ENCODE measurements at regions not wholly inside any gene's neighbourhood (a gene's known extent, or its start where the extent isn't known, plus 50 kb on each side); places are given as distances from the start of the nearest gene placed in this dataset.
"Not testable (repeated sequence)": the region's sequence is repeated elsewhere in the genome, so short reads cannot be mapped to it uniquely, and the experiment has no call there.

DNA sequence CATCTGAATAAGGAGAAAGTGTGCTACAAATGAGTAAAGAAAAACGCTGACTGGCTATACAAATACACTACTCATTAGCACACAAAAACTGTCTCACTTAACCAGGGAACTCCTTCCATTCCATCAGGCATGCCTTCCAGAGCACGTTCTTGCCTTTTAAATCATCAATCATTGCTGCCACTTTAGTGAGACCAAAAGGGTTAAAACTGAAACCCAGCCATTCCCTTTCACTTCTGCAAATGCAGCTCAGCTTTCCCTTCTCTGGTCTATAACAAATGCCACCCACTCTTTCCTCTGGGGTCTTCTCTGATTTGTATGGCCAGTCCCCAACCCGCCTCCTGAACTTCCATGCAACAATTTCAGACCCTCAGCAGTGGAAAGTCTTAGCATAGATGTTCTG lies 231.5 kb downstream of the TRIML1 start:
- no peak for DNase-seq
- H3K27me3 Mint-ChIP-seq, result no peaks in the 10 kb centered on the region
- H3K36me3 ChIP-seq (ENCODE audit: insufficient read depth, low read length), result no peaks in the 10 kb centered on the region
- H3K27me3 ChIP-seq (ENCODE audit: insufficient read depth, low read length, poor library complexity, severe bottlenecking), result no peaks in the 10 kb centered on the region
- no peak overlapping the region for H3K27ac Mint-ChIP-seq
- H3K36me3 Mint-ChIP-seq, result no peaks in the 10 kb centered on the region
- CTCF ChIA-PET, result no interaction called here
- no peaks in the 10 kb centered on the region for H3K4me1 Mint-ChIP-seq
- peaks cover 3 to 25% (median 18%) of the 10 kb centered on the region in 5 donors for H3K9me3 Mint-ChIP-seq
- POLR2A ChIA-PET, result no interaction called here
- no peaks in the 10 kb centered on the region for H3K9me3 ChIP-seq (ENCODE audit: low read length)
- no peak overlapping the region for H3K4me3 Mint-ChIP-seq
- no peak overlapping the region for H3K4me3 ChIP-seq (ENCODE audit: low read length)
- no peak overlapping the region for H3K27ac ChIP-seq (ENCODE audit: low read depth, low read length)
- no peaks in the 10 kb centered on the region for H3K4me1 ChIP-seq (ENCODE audit: insufficient read depth, low read length)

DNA sequence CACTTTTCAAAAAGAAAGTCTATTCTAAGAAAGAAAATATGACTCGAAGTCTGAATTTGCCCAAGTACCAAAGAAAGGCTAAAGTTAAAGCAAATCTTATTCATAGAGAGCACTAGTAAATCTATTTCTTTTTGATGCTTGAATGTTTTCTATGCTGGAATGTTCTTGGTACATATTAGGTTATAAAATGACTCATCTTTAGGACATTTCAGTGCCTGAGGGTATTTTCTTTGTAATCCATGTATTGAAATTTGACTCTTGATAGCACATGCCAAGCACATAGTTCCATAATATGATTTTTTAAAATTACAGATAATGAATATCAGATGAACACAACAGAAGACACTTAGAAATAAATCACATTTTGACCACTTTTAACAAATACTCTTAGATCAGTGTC lies 232.8 kb downstream of the TRIML1 start:
- Histone ChIP-seq H3K4me3 (ENCODE audit: low read length) (no peak overlapping the region), H3K27me3 (ENCODE audit: insufficient read depth, low read length, poor library complexity, severe bottlenecking) (no peaks in the 10 kb centered on the region), H3K9me3 (ENCODE audit: low read length) (no peaks in the 10 kb centered on the region), H3K4me1 (ENCODE audit: insufficient read depth, low read length) (no peaks in the 10 kb centered on the region), H3K36me3 (ENCODE audit: insufficient read depth, low read length) (no peaks in the 10 kb centered on the region), H3K27ac (ENCODE audit: low read depth, low read length) (no peak overlapping the region)
- H3K27me3 Mint-ChIP-seq, result no peaks in the 10 kb centered on the region
- peaks cover 5 to 26% (median 16%) of the 10 kb centered on the region in 5 donors for H3K9me3 Mint-ChIP-seq
- H3K36me3 Mint-ChIP-seq, result no peaks in the 10 kb centered on the region
- H3K4me3 Mint-ChIP-seq, result no peak overlapping the region
- no peak for DNase-seq
- ChIA-PET POLR2A (no interaction called here), CTCF (no interaction called here)
- no peaks in the 10 kb centered on the region for H3K4me1 Mint-ChIP-seq
- no peak overlapping the region for H3K27ac Mint-ChIP-seq

DNA sequence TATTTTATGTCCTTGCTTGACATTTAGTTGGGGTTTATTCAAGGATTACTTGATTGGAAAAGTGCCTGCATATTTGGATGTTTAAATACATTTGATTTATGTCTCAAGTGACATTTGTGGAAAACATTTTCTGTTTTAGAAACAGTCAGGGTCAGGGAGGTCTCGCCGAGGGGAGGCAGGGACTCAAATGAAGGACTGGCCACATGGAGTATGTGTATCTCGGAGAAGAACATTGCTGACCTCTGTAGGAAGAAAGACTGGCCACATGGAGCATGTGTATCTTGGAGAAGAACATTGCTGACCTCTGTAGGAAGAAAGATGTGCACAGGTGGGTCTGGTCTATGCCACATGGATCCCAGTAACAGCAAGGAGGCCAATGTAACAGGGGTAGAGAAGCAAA lies 233.6 kb downstream of the TRIML1 start:
- H3K4me1 Mint-ChIP-seq, result no peaks in the 10 kb centered on the region
- CTCF ChIA-PET, result no interaction called here
- H3K9me3 Mint-ChIP-seq, result peaks cover 5 to 26% (median 16%) of the 10 kb centered on the region in 5 donors

DNA sequence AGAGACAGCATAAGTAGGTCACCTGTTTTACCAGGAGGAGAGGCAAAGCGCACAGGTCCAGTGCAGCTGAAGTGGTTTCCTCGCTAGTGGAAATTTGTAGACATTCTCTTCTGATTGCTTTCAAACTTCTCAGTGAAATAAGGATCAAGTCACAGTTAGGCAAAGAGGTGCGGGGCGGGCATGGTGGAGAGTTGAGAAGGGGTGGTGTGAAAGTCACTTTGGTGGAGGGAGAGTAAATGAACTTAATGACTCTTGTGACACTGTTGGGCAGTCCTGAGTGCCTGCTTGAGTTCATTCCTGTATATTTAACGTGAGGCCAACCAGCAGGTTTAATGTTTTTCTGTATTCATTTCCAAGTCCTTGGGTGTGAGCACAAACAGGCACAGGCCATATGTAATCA lies 235.6 kb downstream of the TRIML1 start:
- Mint-ChIP-seq H3K27me3 (no peaks in the 10 kb centered on the region), H3K36me3 (no peaks in the 10 kb centered on the region), H3K4me3 (no peak overlapping the region), H3K27ac (no peak overlapping the region), H3K9me3 (peaks cover 7 to 32% (median 18%) of the 10 kb centered on the region in 5 donors), H3K4me1 (no peaks in the 10 kb centered on the region)
- POLR2A ChIA-PET, result no interaction called here
- Histone ChIP-seq H3K27me3 (ENCODE audit: insufficient read depth, low read length, poor library complexity, severe bottlenecking) (no peaks in the 10 kb centered on the region), H3K27ac (ENCODE audit: low read depth, low read length) (no peak overlapping the region), H3K36me3 (ENCODE audit: insufficient read depth, low read length) (no peaks in the 10 kb centered on the region), H3K9me3 (ENCODE audit: low read length) (no peaks in the 10 kb centered on the region), H3K4me1 (ENCODE audit: insufficient read depth, low read length) (no peaks in the 10 kb centered on the region), H3K4me3 (ENCODE audit: low read length) (no peak overlapping the region)
- no peak for DNase-seq
- CTCF ChIA-PET, result no interaction called here

More for the DNA sequence above, 233.6 kb downstream of the TRIML1 start:
- no peaks in the 10 kb centered on the region for H3K36me3 ChIP-seq (ENCODE audit: insufficient read depth, low read length)
- no peak overlapping the region for H3K4me3 ChIP-seq (ENCODE audit: low read length)
- no peaks in the 10 kb centered on the region for H3K9me3 ChIP-seq (ENCODE audit: low read length)
- Mint-ChIP-seq H3K4me3 (no peak overlapping the region), H3K36me3 (no peaks in the 10 kb centered on the region), H3K27ac (no peak overlapping the region), H3K27me3 (no peaks in the 10 kb centered on the region)
- H3K27me3 ChIP-seq (ENCODE audit: insufficient read depth, low read length, poor library complexity, severe bottlenecking), result no peaks in the 10 kb centered on the region
- POLR2A ChIA-PET, result no interaction called here
- H3K27ac ChIP-seq (ENCODE audit: low read depth, low read length), result no peak overlapping the region
- H3K4me1 ChIP-seq (ENCODE audit: insufficient read depth, low read length), result no peaks in the 10 kb centered on the region
- DNase-seq, result no peak

DNA sequence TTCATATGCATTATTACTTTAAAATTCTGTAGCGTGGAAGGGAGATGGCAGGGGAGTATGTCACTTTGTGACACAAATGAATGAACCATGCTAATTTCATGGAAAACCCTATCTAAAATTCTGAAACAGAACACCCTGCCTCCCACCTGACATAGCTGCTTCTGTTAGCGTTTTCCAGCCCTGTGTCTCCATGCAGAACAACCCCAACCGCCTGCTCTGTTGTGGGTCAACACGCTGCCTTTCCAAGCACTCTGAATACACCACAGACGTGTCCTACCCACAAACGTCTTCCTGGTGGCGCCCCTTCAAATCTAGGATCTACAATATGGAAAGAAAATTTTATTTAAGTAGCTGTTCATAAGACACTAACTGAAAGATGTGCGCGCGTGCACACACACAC lies 238.6 kb downstream of the TRIML1 start:
- no peaks in the 10 kb centered on the region for H3K27me3 Mint-ChIP-seq
- H3K36me3 Mint-ChIP-seq, result no peaks in the 10 kb centered on the region
- no peak overlapping the region for H3K4me3 ChIP-seq (ENCODE audit: low read length)
- no peaks in the 10 kb centered on the region for H3K27me3 ChIP-seq (ENCODE audit: insufficient read depth, low read length, poor library complexity, severe bottlenecking)
- peaks cover 9 to 31% (median 21%) of the 10 kb centered on the region in 5 donors for H3K9me3 Mint-ChIP-seq
- ChIA-PET CTCF (no interaction called here), POLR2A (no interaction called here)
- H3K27ac ChIP-seq (ENCODE audit: low read depth, low read length), result no peak overlapping the region
- no peaks in the 10 kb centered on the region for H3K4me1 ChIP-seq (ENCODE audit: insufficient read depth, low read length)
- H3K36me3 ChIP-seq (ENCODE audit: insufficient read depth, low read length), result no peaks in the 10 kb centered on the region
- H3K4me1 Mint-ChIP-seq, result no peaks in the 10 kb centered on the region
- no peaks in the 10 kb centered on the region for H3K9me3 ChIP-seq (ENCODE audit: low read length)
- no peak for DNase-seq
- no peak overlapping the region for H3K27ac Mint-ChIP-seq
- H3K4me3 Mint-ChIP-seq, result no peak overlapping the region

DNA sequence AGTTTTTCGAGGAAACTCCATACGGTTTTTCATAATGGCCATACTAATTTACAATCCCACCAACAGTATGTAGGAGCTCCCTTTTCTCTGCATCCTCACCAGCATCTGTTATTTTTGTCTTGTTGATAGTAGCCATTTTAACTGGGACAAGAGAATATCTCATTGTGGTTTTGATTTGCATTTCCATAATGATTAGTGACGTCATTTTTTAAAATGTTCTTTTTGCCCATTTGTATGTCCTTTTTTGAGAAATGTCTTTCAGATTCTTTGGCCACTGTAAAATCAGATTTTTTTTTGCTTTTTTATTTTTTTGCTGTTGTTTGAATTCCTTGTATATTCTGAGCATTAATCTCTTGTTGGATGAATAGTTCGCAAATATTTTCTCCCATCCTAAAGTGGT lies 243.9 kb downstream of the TRIML1 start:
- H3K27me3 Mint-ChIP-seq, result no peaks in the 10 kb centered on the region
- CTCF ChIA-PET, result no interaction called here
- POLR2A ChIA-PET, result no interaction called here
- no peaks in the 10 kb centered on the region for H3K9me3 ChIP-seq (ENCODE audit: low read length)
- no peak overlapping the region for H3K4me3 ChIP-seq (ENCODE audit: low read length)
- DNase-seq, result no peak
- no peaks in the 10 kb centered on the region for H3K4me1 ChIP-seq (ENCODE audit: insufficient read depth, low read length)
- no peaks in the 10 kb centered on the region for H3K36me3 ChIP-seq (ENCODE audit: insufficient read depth, low read length)
- H3K27me3 ChIP-seq (ENCODE audit: insufficient read depth, low read length, poor library complexity, severe bottlenecking), result no peaks in the 10 kb centered on the region
- H3K27ac ChIP-seq (ENCODE audit: low read depth, low read length), result no peak overlapping the region
- H3K9me3 Mint-ChIP-seq, result peaks cover 8 to 32% (median 19%) of the 10 kb centered on the region in 5 donors
- no peaks in the 10 kb centered on the region for H3K4me1 Mint-ChIP-seq
- no peak overlapping the region for H3K4me3 Mint-ChIP-seq
- H3K27ac Mint-ChIP-seq, result no peak overlapping the region
- H3K36me3 Mint-ChIP-seq, result no peaks in the 10 kb centered on the region

DNA sequence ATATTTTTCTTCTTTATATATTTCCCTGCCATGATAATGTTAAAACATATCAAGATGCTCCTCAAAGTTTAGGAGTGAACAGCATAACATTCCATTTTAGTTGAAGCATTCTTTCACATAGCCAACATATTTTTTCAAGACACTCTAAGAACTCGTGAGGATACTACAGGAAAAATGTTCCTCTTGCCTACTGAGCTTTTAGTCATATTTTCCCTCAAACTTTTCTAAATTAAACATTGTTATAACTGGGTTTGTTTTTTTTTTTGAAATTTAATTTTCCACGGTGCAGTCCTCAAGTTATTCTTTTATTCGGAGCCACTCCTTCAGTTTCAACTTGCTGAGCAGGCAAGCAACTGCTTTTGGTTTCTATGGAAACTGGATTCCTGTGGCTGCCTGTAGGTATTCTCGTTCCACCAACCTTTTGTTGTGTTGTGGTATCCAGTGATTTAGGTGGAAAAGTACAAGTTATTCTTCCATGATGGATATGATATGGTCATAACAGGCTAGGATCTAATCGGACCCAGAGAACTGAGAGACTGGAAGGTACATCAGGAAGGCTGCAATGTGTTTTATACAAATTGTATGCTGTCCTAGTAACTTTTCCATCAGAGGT lies 248.0 kb downstream of the TRIML1 start:
- Histone ChIP-seq H3K4me3 (ENCODE audit: low read length) (no peak overlapping the region), H3K27ac (ENCODE audit: low read depth, low read length) (no peak overlapping the region), H3K4me1 (ENCODE audit: insufficient read depth, low read length) (no peaks in the 10 kb centered on the region), H3K36me3 (ENCODE audit: insufficient read depth, low read length) (no peaks in the 10 kb centered on the region), H3K27me3 (ENCODE audit: insufficient read depth, low read length, poor library complexity, severe bottlenecking) (no peaks in the 10 kb centered on the region), H3K9me3 (ENCODE audit: low read length) (no peaks in the 10 kb centered on the region)
- peaks cover 7 to 46% (median 24%) of the 10 kb centered on the region in 5 donors for H3K9me3 Mint-ChIP-seq
- no peak for DNase-seq
- H3K36me3 Mint-ChIP-seq, result no peaks in the 10 kb centered on the region
- H3K27me3 Mint-ChIP-seq, result no peaks in the 10 kb centered on the region
- no peaks in the 10 kb centered on the region for H3K4me1 Mint-ChIP-seq
- H3K4me3 Mint-ChIP-seq, result no peak overlapping the region
- POLR2A ChIA-PET, result no interaction called here
- CTCF ChIA-PET, result no interaction called here
- no peak overlapping the region for H3K27ac Mint-ChIP-seq

DNA sequence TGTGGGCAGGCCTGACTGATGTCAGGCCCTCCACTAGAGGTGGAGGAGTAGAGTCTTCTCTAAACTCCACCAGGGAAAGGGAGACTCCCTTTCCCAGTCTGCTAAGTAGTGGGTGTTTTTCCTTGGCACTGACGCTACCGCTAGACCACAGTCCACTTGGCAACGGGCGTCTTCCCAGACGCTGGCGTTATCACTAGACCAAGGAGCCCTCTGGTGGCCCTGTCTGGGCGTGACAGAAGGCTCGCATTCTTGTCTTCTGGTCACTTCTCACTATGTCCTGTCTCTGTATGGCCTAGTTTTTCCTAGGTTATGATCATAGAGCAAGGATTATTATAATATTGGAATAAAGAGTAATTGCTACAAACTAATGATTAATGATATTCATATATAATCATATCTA lies 252.1 kb downstream of the TRIML1 start:
- H3K27ac Mint-ChIP-seq, CTCF ChIA-PET: not testable (repeated sequence)

DNA sequence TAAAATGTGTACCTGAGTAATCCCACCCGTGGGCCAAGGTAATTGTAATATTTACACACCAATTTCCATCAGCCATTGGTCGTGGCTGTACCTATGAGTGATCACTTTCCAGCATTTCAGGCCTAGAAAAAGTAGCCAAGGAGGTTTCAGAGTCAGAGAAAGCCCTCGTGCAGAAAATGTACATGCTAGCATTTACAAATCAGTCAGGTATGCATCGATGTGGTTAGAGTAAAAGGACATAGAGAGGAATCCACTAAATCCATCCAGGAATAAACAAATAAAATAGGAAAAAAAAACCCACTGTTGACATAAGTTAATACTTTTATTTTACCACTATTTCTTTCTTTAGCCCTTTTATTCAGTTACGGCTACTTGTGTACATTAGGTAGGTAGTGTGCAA lies 256.8 kb downstream of the TRIML1 start:
- Mint-ChIP-seq H3K4me3 (no peak overlapping the region), H3K27ac (no peak overlapping the region), H3K36me3 (no peaks in the 10 kb centered on the region), H3K27me3 (no peaks in the 10 kb centered on the region), H3K4me1 (no peaks in the 10 kb centered on the region), H3K9me3 (peaks cover 1 to 8% (median 5%) of the 10 kb centered on the region in 5 donors)
- Histone ChIP-seq H3K9me3 (ENCODE audit: low read length) (no peaks in the 10 kb centered on the region), H3K36me3 (ENCODE audit: insufficient read depth, low read length) (no peaks in the 10 kb centered on the region), H3K4me3 (ENCODE audit: low read length) (no peak overlapping the region), H3K4me1 (ENCODE audit: insufficient read depth, low read length) (no peaks in the 10 kb centered on the region), H3K27me3 (ENCODE audit: insufficient read depth, low read length, poor library complexity, severe bottlenecking) (no peaks in the 10 kb centered on the region), H3K27ac (ENCODE audit: low read depth, low read length) (no peak overlapping the region)
- POLR2A ChIA-PET, result no interaction called here
- CTCF ChIA-PET, result no interaction called here
- DNase-seq, result no peak

More for the DNA sequence above, 252.1 kb downstream of the TRIML1 start:
- peaks cover 3 to 28% (median 14%) of the 10 kb centered on the region in 5 donors for H3K9me3 Mint-ChIP-seq
- H3K36me3 ChIP-seq (ENCODE audit: insufficient read depth, low read length); H3K27me3 Mint-ChIP-seq; H3K9me3 ChIP-seq (ENCODE audit: low read length); H3K4me1 ChIP-seq (ENCODE audit: insufficient read depth, low read length); POLR2A ChIA-PET; H3K4me3 ChIP-seq (ENCODE audit: low read length); H3K36me3 Mint-ChIP-seq; H3K27ac ChIP-seq (ENCODE audit: low read depth, low read length); H3K4me1 Mint-ChIP-seq; DNase-seq; H3K27me3 ChIP-seq (ENCODE audit: insufficient read depth, low read length, poor library complexity, severe bottlenecking); H3K4me3 Mint-ChIP-seq: not testable (repeated sequence)

Data from CD8-positive, alpha-beta memory T cell (primary cell).